SHP77 treated with DMSO at 0.1 percent for 48 hours (cell line): ENCODE measurements at regions not wholly inside any gene's neighbourhood (a gene's known extent, or its start where the extent isn't known, plus 50 kb on each side); places are given as distances from the start of the nearest gene placed in this dataset.
"Not testable (repeated sequence)": the region's sequence is repeated elsewhere in the genome, so short reads cannot be mapped to it uniquely, and the experiment has no call there.

Experiments
- DNase-seq: peaks from one replicate; lab custom pipeline; 2025; lab: John Stamatoyannopoulos, UW

DNA sequence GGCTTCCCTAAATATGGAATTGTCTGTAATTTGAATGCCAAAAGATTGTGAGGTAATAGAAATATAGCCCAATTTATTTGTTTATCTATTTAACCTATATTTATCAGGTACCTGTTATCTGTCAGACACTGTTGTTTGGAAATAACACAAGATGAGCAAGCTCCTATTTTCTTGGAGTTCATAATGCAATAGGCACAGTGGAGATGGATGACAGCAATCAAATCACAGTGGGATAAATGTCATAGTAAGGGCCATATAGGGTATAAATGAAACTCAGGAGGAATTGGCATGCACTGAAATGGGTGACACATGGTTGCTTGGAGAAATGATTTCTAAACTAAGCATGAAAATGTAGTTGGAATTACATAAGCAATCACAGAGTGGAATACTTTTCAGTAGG lies 761.8 kb upstream of the MBL2 start:
- no peak for DNase-seq

DNA sequence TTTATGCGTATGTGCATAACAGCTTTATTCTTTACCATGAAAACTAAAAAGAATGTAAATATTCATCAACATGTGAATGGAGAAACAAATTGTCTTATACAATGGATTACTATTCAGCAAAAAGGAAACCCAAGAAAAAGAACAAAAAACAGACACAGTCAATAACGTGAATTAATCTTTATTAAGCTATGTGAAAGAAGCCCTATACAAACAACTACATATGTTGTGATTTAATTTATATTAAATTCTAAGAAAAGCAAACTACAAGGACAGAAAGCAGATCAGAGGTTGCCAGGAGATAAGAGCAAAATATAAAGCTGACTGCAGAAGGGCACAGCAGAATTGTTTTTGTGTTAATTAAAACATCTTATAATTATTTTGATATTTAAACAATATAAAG lies 756.4 kb upstream of the MBL2 start:
- no peak for DNase-seq

DNA sequence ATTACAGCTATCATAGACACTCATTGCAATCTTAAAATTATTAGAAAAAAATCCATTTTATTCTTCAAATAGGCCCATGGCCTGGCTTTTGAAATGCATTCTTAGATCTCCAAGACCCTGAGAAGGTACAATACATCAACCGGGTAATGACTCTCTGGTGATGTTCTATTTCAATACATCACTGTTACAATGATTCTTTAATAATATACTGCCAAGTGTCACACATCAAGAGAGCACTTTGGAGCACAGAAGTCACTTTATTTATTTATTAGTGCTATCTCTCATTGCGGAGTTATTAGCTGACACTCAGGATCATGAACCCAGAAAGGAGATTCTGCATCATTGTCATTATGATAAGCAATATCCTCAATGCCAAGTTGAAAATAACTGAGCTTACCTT lies 748.5 kb upstream of the MBL2 start:
- DNase-seq, result no peak

DNA sequence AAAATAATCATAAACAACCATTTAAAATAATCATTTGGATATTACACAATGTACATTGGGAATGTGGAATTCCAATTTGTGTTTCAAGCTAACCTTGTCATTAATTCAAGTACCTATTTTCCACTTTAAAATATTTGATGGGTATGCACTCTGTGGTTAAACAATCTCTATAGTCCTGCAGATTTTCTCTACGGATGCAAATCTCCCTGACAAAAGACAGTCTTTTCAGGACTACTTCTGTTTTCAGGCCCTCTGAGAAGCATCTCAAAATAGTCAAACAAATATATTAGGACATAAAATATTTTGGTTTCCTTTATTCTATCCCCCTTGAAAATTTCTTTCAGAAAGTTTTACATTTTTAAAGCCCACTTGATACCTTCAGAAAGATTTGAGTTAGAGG lies 735.6 kb upstream of the MBL2 start:
- DNase-seq, result no peak

DNA sequence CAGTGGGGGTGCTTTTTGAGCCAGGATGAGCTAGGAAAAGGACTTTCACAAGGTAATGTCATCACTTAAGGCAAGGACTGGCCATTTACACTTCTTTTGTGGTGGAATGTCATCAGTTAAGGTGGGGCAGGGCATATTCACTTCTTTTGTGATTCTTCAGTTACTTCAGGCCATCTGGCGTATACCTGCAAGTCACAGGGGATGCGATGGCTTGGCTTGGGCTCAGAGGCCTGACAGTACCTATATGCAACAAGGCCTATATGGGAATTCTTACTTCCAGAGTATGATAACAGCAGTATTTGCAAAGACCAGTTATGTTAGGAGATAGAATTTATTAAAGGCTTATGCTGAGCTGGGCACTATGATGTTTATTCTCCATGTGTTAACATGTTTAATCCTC lies 731.9 kb upstream of the MBL2 start:
- DNase-seq, result not testable (repeated sequence)

DNA sequence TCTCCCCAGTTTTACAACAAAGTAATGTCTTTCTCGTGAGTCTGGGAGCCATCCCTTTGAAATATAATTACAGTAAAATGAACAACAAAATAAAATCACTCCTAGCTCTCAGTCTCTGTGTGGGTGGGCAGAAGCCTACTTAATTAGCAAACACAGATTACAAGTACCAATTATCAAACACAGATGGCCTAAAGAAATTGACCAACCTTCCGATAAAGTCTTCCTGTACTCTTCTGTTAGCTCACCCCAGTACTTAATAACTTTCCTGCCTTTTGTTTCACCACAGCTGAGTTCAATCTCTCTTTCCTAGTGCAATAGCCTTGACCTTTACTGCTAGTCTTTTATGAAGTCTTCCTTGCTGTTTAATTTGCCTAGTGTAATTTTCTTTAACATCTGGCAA lies 719.2 kb upstream of the MBL2 start:
- no peak for DNase-seq

DNA sequence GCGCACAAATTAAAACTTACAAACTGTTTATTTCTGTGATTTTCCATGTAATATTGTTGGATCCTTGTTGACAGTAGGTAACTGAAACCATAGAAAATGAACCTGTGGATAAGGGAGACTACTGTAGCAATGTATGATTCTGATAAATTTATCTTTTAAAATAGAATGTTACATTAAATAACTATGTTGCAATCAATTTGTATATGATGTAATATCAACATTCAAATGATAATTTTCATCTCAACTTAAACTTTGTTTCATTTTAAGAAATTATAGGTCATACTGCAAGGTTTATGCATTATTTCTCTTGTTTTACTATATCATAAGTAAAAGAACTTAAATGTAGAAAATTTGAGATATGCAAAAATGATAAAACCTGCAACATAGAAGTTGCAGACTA lies 718.0 kb upstream of the MBL2 start:
- no peak for DNase-seq

DNA sequence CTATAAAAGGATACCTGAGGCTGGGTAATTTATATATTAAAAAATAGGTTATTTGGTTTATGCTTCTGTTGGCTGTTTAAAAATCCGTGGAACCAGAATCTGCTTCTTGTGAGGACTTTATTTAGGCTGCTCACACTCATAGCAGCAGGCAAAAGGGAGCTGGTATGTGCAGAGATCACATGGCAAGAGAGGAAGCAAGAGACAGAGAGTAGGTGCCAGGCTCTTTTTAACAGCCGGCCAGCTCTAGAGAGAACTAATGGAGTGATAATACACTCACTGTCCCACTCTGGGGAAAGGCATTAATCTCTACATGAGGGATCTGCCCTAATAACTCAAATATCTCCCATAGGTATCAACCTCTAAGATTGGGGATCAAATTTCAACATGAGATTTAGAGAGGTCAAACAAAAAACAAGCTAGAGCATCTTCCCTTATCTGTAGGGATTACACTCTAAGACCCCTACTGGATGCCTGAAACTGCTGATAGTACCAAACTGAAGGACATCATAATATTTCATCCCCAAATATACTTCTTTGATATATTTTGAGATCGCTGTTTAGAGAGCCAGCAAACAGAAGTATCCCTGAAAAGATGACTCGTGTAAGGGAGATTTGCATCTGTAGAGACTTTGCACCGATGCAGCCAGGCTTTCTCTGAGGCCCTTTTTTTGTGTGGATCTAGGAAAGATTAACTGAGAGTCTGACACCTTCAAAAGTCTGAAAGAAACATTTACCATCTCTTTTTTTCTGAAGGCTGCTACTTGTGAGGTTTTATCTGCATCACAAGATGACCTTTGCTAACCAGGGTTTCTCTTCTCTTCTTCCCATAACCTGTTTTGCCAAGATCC lies 717.0 kb upstream of the MBL2 start:
- no peak for DNase-seq

DNA sequence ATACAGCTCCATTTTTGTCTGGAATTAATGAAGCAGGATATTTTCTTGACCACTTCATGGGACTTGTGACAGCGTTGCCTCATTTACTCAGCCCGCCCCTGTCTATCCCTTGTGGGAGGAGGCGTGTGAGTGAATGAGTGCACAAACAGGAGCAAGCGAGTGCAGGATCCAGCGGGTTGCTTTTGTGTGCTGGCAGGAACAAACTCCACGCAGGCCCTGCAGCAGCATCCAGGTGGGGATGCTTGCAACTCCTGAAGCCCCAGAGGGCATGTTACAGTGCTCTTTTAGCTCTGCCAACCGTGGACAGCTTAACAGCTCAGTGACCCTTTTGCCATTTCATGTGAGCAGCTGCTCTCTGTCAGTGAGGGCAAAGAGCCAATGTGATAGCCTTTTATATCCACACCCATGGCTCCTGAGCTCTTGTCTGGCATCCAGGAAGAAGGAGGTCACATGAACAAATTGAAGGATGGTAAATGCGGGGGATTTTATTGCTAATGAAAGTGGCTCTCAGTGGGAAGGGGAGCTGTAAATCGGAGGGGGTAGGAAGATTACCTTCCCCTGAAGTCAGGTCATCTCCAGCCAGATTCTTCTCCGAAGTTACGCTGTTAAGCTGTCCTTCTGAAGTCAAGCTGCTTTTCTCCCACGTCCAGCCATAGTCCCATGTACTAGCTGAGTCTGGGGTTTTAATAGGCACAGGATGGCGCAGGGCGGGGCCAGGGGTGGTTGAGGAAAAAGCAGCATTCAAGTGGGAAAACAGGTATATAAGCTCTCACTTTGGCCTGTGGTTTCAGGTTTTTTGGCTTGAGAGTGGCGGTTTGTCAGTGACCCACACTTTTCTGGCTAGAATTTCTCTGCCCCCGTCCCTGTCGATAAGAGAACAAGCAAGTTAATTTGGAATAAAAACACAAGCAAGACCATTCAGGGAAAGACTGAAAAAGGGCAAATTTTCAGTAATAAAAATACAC lies 714.7 kb upstream of the MBL2 start:
- DNase-seq, result peak; percentile 34

DNA sequence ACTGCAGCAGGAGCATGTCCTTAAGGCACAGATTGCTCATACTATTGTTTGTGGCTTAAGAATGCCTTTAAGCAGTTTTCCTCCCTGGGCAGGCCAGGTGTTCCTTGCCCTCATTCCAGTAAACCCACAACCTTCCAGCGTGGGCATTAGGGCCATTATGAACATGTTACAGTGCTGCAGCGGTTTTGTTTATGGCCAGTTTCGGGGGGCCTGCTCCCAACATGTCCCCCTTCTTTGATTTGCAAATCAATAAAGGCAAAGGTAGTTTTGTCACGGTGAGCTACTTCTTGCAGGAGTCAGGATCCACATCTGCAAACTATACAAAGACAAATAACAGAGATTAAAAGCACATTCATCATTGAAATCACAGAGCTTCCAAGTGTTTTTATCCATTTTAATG lies 712.8 kb upstream of the MBL2 start:
- not testable (repeated sequence) for DNase-seq

DNA sequence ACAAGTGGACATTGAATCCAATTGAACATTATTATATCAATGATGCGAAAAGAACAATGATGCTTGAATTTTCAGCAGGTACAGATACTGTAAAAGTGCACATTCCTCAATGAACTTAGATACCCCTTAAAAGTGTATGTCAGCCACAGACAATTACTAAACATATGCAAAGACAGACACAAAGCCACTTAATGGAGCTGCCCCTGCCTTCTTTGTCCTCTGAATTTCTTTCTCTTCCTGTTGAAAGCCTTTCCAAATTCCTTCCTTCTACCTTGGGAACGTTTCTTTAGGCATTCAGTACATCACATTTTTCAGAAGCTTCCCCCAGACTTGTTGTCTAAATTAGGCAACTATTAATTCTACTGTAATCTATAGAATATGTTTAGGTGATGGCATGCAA lies 706.8 kb upstream of the MBL2 start:
- no peak for DNase-seq

DNA sequence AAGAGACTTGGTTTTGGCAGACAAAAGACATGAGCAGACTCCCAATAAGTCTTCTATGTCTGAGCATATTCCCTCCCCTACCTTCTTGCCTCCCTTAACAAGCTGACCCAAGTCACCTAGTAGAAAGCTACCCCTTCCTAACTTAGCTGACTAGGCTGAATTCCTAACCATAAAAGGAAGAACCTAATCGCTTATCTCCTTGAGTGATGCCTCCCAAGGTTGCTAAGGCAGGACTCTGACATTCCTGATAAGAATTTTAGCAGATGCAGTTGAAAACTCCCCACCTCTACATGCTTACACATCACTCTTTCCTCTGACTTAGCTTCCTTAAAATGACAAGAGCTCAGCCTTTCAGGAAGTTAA lies 704.7 kb upstream of the MBL2 start:
- DNase-seq, result no peak

DNA sequence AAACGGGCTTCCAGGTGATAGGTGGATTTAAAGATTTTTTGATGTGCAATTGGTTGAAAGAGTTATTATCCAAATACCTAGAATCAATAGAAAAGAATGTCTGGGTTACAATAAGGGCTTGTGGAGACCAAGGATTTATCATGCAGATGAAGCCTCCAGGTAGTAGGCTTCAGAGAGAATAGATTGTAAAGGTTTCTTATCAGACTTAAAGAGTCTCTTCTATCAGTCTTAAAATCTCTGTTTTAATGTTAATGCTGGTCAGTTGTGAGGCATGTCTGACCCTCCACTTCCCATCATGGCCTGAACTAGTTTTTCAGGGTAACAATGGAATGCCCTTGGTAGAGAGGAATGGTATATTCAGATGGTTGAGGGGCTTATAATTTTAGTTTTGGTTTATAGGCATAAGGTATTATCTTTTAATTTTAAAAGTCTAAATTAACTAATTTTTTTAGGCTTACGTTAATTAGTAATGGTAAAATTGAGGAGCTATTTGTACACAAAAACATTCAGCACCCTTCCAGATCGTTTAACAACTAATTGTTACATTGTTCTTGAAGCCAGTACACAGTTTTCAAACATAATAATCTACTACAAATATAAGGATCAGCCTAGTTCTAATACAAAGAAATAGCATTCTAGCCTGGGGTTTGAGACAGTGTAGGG lies 704.2 kb upstream of the MBL2 start:
- no peak for DNase-seq

DNA sequence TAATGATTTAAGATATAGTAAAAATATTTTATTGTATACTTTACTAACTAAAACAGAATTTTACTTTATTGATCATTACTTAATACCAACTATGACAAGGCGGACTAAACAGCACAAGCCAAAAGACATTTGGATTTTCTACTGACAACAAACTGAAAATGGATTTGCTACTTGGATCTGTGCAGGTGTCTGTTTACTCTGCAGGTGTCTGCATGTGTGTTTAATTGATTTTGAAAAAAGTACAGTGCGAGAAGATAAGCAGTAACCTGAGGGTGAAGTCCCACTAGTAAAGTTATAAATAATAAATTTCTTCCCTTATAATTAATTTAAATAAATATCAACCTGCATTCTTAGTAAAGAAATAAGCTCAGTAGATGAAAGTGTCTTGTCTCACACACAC lies 696.8 kb upstream of the MBL2 start:
- no peak for DNase-seq

DNA sequence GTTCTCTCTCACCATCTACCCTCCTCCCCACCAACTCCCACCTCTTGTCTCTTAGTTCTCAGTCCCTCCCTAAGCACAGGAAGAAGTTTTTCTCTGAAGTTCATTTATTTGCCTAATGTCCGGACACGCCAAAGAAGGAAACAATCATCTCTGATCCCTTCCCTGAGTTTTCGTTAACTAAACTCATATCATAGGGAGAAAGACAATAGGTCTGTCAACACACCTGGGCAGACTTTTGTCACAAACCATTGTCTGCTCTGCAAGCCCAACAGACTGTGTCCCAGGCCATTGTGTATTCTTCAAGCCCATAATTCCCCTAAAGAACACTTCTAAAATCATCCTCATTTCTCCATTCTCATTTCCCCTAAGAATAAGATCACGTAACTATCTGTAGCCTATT lies 691.0 kb upstream of the MBL2 start:
- DNase-seq, result no peak

DNA sequence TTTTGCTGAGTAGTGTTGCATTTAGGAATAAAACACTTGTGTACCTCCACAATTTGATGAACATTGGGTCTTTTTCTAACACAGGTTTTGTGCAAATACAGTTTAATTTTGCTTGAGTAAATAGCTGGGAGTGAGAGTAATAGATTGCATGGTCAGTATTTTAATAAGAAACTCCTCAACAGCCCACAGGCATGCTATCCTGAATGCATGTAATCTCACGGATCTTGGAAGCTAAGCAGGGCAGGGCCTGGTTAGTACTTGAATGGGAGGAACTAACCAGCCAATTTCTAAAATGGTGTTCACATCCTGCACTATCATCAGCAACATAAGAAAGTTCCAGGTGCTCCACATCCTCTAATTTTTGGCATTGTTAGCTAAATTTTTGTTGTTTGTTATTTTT lies 685.4 kb upstream of the MBL2 start:
- DNase-seq, result no peak

DNA sequence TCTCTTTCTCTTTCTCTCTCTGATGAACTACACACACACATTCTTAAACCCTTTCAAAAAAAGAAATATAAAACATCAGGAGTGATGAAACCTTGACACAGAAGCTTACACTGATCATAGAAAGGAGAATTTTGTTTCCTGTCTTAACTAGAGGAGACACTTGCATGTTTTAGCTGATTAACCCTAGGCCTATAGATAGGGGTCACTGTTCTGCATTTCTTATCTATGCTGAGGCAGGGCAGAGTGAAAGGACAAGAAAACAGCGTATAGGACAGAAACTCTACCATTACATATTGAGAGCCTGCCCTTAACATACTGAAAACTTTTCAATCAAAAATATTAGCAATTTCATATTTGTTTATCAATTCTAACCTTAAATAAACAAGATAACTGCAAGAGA lies 680.6 kb upstream of the MBL2 start:
- no peak for DNase-seq

DNA sequence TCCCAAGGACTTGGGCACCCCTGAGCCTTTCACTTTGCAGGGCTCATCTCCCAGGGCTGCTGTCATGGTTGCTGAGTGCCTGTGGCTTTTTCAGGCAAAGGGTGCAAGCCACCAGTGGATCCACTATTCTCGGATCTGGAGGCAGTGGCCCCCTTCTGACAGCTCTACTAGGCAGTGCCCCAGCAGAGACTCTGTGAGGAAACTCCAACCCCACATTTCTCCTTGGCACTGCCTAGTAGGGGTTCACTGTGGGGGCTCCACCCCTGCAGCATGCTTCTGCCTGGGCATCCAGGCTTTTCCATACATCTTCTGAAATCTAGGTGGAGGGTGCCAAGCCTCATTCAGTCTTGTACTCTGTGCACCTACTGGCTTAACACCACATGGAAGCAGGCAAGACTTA lies 675.0 kb upstream of the MBL2 start:
- DNase-seq, result no peak

DNA sequence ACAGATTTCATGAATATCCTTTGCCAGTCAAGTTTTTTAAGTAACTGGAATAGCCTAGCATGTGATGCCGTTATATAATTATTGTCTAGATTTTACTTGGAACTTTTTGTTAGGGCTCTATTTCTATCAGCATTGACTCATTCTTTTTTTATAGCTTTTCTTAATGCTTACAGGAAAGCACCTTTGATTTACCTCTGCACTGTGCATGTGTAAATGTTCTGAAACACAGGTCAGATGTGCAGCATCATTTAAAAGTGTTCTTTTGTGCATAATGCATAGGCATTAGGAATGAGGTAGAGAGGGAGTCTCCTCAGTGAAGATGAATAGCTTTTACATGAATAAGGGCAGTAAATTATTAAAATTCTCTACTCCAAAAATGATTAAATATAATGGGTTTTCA lies 669.3 kb upstream of the MBL2 start:
- no peak for DNase-seq

DNA sequence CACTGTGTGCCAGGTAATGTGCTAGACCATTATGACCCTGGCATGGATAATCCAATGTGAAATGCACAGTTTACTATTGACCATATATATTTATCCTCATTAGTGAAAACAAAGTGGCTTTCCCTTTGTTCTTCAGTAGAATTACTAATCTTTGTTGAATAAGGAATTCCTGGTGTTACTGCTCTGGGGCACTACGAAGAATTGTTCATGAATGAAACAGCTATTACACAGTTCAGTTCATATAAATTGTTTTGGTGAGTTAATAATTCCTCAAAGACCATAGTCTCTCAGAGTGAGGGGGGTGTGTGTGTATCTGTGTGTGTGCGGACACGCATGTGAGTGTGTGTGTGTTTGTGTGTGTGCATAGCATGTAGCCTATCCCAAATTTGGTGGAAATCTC lies 668.0 kb upstream of the MBL2 start:
- DNase-seq, result no peak

DNA sequence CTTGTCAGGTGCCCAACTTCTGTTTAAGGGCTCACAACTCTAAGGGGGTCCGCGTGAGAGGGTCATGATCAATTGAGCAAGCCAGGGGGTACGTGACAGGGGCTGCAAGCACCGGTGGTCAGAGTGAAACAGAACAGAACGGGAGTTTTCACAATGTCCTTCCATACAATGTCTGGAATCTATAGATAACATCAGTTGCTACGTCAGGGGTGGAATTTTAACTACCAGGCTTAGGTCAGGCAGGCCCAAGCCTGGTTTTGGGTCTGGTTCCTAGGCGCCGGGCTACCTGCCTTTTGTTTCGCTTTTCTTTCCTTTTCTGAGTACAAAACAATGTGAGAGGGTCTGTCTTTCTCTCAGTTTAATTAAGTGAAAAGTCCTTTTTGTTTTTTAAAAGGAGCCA lies 666.5 kb upstream of the MBL2 start:
- not testable (repeated sequence) for DNase-seq

DNA sequence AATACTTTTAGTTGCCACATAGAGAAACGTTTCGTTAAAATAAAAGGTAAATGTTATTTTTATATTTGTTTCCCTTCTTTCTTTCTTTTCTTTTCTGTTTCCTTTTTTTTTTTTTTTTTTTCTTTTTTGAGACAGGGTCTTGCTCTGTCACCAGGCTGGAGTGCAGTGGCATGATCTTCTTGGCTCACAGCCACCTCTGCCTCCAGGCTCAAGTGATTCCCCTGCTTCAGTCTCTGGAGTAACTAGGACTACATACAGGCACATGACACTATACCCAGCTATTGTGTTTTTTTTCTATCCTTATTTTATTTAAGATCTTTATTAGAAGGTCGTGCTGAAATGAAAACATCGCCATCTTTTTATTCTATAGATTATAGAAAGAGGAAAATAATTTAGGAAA lies 661.8 kb upstream of the MBL2 start:
- DNase-seq, result no peak

DNA sequence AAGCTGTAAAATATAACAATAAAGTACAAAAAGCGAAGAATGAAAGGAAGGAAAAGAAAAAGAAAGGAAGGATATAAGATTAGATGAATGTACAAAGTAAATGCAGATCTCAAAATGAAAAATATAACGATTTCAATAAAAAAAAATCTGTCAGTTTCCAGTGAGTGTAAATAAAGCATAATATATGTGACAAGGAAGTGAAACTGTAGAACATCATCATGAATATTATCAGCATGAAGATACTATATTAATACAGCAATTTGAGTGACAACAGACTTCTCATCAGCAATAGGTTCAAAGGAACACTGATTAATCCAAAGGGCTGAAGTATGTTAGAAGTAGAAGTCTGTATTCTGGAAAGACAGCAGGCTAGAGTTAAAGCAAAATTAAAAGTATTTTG lies 659.5 kb upstream of the MBL2 start:
- DNase-seq, result no peak
